ENCODE measurements at regions not wholly inside any gene's neighbourhood (a gene's known extent, or its start where the extent isn't known, plus 50 kb on each side); places are given as distances from the start of the nearest gene placed in this dataset.

DNA sequence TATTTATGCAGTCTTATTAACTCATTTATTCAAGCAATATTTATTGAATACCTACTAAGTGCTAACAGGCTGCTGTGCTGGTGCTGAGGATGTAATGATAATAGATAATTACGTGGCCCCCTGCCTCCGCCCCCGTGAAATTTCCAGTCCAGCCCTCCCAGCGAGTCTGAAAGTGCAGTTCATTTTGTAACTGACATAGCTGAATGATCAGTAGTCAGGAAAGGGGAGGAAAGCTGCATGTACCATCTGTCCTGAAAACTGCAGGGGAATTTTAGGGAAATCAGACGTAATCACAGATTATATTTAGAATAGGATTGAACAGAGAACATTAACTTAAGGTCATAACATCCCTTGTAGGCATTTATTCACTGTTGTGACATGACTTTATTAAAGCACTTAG is 736.8 kb downstream of the MCTP2 start:
- Histone ChIP-seq H3K27me3 (ENCODE audit: insufficient read depth, low read length) (no peaks in the 10 kb centered on the region), H3K14ac (ENCODE audit: low read length) (no peak overlapping the region), H2BK12ac (ENCODE audit: low read length) (no peak overlapping the region), H3K9me3 (ENCODE audit: insufficient read depth, low read depth, low read length) (no peaks in the 10 kb centered on the region), H3K27ac (ENCODE audit: low read depth, low read length) (no peak overlapping the region), H3K36me3 (ENCODE audit: control insufficient read depth in 1 of 2, insufficient read depth in 2 of 2, low read length in 2 of 2) (no peaks in the 10 kb centered on the region), H3K23ac (ENCODE audit: low read length) (no peak overlapping the region), H2AFZ (ENCODE audit: insufficient read depth, low read length, poor library complexity) (no peak overlapping the region), H2BK120ac (ENCODE audit: insufficient read depth, low read length, poor library complexity) (no peak overlapping the region), H3K4me2 (ENCODE audit: low read length) (no peak overlapping the region), H3K4me1 (ENCODE audit: control insufficient read depth in 1 of 2, insufficient read depth in 2 of 2, low read length in 2 of 2) (no peaks in the 10 kb centered on the region), H3K79me2 (ENCODE audit: control insufficient read depth, insufficient read depth, low read length, poor library complexity) (no peaks in the 10 kb centered on the region), H3K4me3 (ENCODE audit: low read depth, low read length) (no peak overlapping the region), H3K18ac (ENCODE audit: low read length) (no peak overlapping the region), H4K91ac (ENCODE audit: low read depth, low read length) (no peak overlapping the region), H3K4ac (ENCODE audit: low read depth, low read length) (no peak overlapping the region), H4K8ac (ENCODE audit: low read depth, low read length) (no peak overlapping the region), H4K12ac (ENCODE audit: low read depth, low read length) (no peak overlapping the region), H2BK5ac (ENCODE audit: low read depth, low read length, poor library complexity) (no peak overlapping the region), H2AK5ac (ENCODE audit: low read length) (no peak overlapping the region), H3K79me1 (ENCODE audit: low read length) (no peaks in the 10 kb centered on the region), H3K9ac (ENCODE audit: low read length) (no peak overlapping the region)
- DNase-seq = no peak
- no CpG with 5 or more reads among the region's 5 CpGs for WGBS (ENCODE audit: extremely low coverage, insufficient coverage, insufficient read length)

DNA sequence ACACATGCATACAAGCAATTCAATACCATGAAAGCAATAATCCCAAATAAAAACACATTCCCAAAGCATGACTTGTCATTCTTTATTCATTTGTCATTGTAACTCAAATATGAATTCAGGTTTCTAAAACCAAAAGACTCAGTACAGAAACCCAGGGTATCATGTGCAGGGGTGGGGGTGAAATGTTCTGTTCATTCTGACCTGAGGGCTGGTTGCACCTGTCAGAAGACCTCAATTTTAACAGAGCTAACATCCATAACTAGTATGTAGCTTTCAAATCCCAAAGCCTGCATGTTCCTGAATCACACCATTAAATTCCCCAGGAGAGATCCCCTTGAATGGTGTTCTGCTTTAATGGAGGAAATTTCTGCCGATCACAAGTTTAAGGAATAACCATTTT is 738.7 kb downstream of the MCTP2 start:
- Histone ChIP-seq H3K4ac (ENCODE audit: low read depth, low read length) (no peak overlapping the region), H3K79me1 (ENCODE audit: low read length) (no peaks in the 10 kb centered on the region), H3K4me3 (ENCODE audit: low read depth, low read length) (no peak overlapping the region), H3K36me3 (ENCODE audit: control insufficient read depth in 1 of 2, insufficient read depth in 2 of 2, low read length in 2 of 2) (no peaks in the 10 kb centered on the region), H2AK5ac (ENCODE audit: low read length) (no peak overlapping the region), H3K79me2 (ENCODE audit: control insufficient read depth, insufficient read depth, low read length, poor library complexity) (no peaks in the 10 kb centered on the region), H2BK5ac (ENCODE audit: low read depth, low read length, poor library complexity) (no peak overlapping the region), H4K91ac (ENCODE audit: low read depth, low read length) (no peak overlapping the region), H2BK12ac (ENCODE audit: low read length) (no peak overlapping the region), H3K27ac (ENCODE audit: low read depth, low read length) (no peak overlapping the region), H3K23ac (ENCODE audit: low read length) (no peak overlapping the region), H2BK120ac (ENCODE audit: insufficient read depth, low read length, poor library complexity) (no peak overlapping the region), H3K14ac (ENCODE audit: low read length) (no peak overlapping the region), H3K18ac (ENCODE audit: low read length) (no peak overlapping the region), H4K12ac (ENCODE audit: low read depth, low read length) (no peak overlapping the region), H3K4me1 (ENCODE audit: control insufficient read depth in 1 of 2, insufficient read depth in 2 of 2, low read length in 2 of 2) (no peaks in the 10 kb centered on the region), H3K9me3 (ENCODE audit: insufficient read depth, low read depth, low read length) (no peaks in the 10 kb centered on the region), H2AFZ (ENCODE audit: insufficient read depth, low read length, poor library complexity) (no peak overlapping the region), H4K8ac (ENCODE audit: low read depth, low read length) (no peak overlapping the region), H3K27me3 (ENCODE audit: insufficient read depth, low read length) (no peaks in the 10 kb centered on the region), H3K4me2 (ENCODE audit: low read length) (no peak overlapping the region), H3K9ac (ENCODE audit: low read length) (no peak overlapping the region)
- no CpG with 5 or more reads among the region's 1 CpG for WGBS (ENCODE audit: extremely low coverage, insufficient coverage, insufficient read length)
- no peak for DNase-seq

DNA sequence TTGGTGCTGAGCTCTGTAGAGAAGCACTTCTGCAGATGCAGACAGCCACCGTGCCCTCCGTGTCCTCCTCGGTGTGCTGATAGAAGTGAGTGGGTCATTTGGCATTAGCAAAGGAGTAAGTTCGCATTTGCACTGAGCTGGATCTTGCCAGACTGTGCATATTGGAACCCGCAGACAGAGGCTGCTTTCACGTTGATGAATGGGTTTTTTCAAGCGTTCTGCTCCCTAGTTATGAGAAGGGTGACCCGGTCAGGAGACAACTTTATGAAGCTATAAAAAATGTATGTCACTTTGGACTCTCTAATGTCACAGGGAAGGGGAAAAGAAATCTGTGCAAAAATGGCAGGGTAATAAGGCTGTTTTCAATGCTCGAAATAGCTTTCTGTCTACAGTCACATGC is 739.4 kb downstream of the MCTP2 start:
- Histone ChIP-seq H3K27me3 (ENCODE audit: insufficient read depth, low read length) (no peaks in the 10 kb centered on the region), H4K12ac (ENCODE audit: low read depth, low read length) (no peak overlapping the region), H3K79me2 (ENCODE audit: control insufficient read depth, insufficient read depth, low read length, poor library complexity) (no peaks in the 10 kb centered on the region), H3K79me1 (ENCODE audit: low read length) (no peaks in the 10 kb centered on the region), H3K18ac (ENCODE audit: low read length) (no peak overlapping the region), H2BK120ac (ENCODE audit: insufficient read depth, low read length, poor library complexity) (no peak overlapping the region), H3K4me3 (ENCODE audit: low read depth, low read length) (no peak overlapping the region), H3K9me3 (ENCODE audit: insufficient read depth, low read depth, low read length) (no peaks in the 10 kb centered on the region), H3K23ac (ENCODE audit: low read length) (no peak overlapping the region), H4K91ac (ENCODE audit: low read depth, low read length) (no peak overlapping the region), H4K8ac (ENCODE audit: low read depth, low read length) (no peak overlapping the region), H3K4me1 (ENCODE audit: control insufficient read depth in 1 of 2, insufficient read depth in 2 of 2, low read length in 2 of 2) (no peaks in the 10 kb centered on the region), H2AFZ (ENCODE audit: insufficient read depth, low read length, poor library complexity) (no peak overlapping the region), H3K27ac (ENCODE audit: low read depth, low read length) (no peak overlapping the region), H3K9ac (ENCODE audit: low read length) (no peak overlapping the region), H3K36me3 (ENCODE audit: control insufficient read depth in 1 of 2, insufficient read depth in 2 of 2, low read length in 2 of 2) (no peaks in the 10 kb centered on the region), H3K4me2 (ENCODE audit: low read length) (no peak overlapping the region), H3K14ac (ENCODE audit: low read length) (no peak overlapping the region), H2BK5ac (ENCODE audit: low read depth, low read length, poor library complexity) (no peak overlapping the region), H3K4ac (ENCODE audit: low read depth, low read length) (no peak overlapping the region), H2BK12ac (ENCODE audit: low read length) (no peak overlapping the region), H2AK5ac (ENCODE audit: low read length) (no peak overlapping the region)
- no CpG with 5 or more reads among the region's 9 CpGs for WGBS (ENCODE audit: extremely low coverage, insufficient coverage, insufficient read length)
- DNase-seq = no peak

DNA sequence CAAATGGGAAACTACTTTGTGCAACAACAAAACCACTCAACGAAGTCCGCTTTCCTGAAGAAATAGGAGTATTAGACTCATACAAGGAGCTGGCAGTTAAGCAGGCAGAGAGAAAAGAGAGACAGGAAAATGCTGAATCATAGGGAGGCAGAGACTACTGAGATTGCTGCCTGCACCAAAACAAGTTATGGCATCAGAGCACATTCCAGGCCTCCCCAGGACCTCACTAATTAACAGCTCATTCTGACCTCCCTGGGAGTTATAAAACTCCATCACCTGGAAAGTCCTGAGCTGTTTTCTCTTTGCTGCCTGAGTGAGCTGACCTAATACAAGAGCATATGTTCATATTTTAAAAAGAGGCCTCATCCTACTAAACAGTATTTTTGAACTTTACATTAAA is 741.0 kb downstream of the MCTP2 start:
- Histone ChIP-seq H3K4ac (ENCODE audit: low read depth, low read length) (no peak overlapping the region), H3K79me1 (ENCODE audit: low read length) (no peaks in the 10 kb centered on the region), H4K8ac (ENCODE audit: low read depth, low read length) (no peak overlapping the region), H2BK12ac (ENCODE audit: low read length) (no peak overlapping the region), H3K18ac (ENCODE audit: low read length) (no peak overlapping the region), H3K23ac (ENCODE audit: low read length) (no peak overlapping the region), H2BK120ac (ENCODE audit: insufficient read depth, low read length, poor library complexity) (no peak overlapping the region), H3K14ac (ENCODE audit: low read length) (no peak overlapping the region), H3K36me3 (ENCODE audit: control insufficient read depth in 1 of 2, insufficient read depth in 2 of 2, low read length in 2 of 2) (no peaks in the 10 kb centered on the region), H3K9ac (ENCODE audit: low read length) (no peak overlapping the region), H3K27ac (ENCODE audit: low read depth, low read length) (no peak overlapping the region), H3K79me2 (ENCODE audit: control insufficient read depth, insufficient read depth, low read length, poor library complexity) (no peaks in the 10 kb centered on the region), H2BK5ac (ENCODE audit: low read depth, low read length, poor library complexity) (no peak overlapping the region), H3K4me3 (ENCODE audit: low read depth, low read length) (no peak overlapping the region), H3K4me2 (ENCODE audit: low read length) (no peak overlapping the region), H4K12ac (ENCODE audit: low read depth, low read length) (no peak overlapping the region), H2AFZ (ENCODE audit: insufficient read depth, low read length, poor library complexity) (no peak overlapping the region), H3K9me3 (ENCODE audit: insufficient read depth, low read depth, low read length) (no peaks in the 10 kb centered on the region), H4K91ac (ENCODE audit: low read depth, low read length) (no peak overlapping the region), H3K27me3 (ENCODE audit: insufficient read depth, low read length) (no peaks in the 10 kb centered on the region), H3K4me1 (ENCODE audit: control insufficient read depth in 1 of 2, insufficient read depth in 2 of 2, low read length in 2 of 2) (no peaks in the 10 kb centered on the region), H2AK5ac (ENCODE audit: low read length) (no peak overlapping the region)
- DNase-seq = no peak
- no CpG with 5 or more reads among the region's 2 CpGs for WGBS (ENCODE audit: extremely low coverage, insufficient coverage, insufficient read length)

All from trophoblast cell (in vitro differentiated cells and primary cell).